ENCODE measurements at regions not wholly inside any gene's neighbourhood (a gene's known extent, or its start where the extent isn't known, plus 50 kb on each side); places are given as distances from the start of the nearest gene placed in this dataset.
A peak's percentile ranks its signal among the peaks of the same experiment; 100 is the strongest.
"Not testable (repeated sequence)": the region's sequence is repeated elsewhere in the genome, so short reads cannot be mapped to it uniquely, and the experiment has no call there.

GRCh38 chr21:33146467-33146866 lies 76.5 kb downstream of the OLIG1 start:
- H3K4me1 Mint-ChIP-seq, result no peaks in the 10 kb centered on the region
- no peak overlapping the region for H3K4me3 Mint-ChIP-seq
- ATAC-seq, result no peak
- H3K27me3 Mint-ChIP-seq, result peaks cover 73% of the 10 kb centered on the region
- no peak overlapping the region for H3K27ac Mint-ChIP-seq
- no peaks in the 10 kb centered on the region for H3K9me3 Mint-ChIP-seq
- no peaks in the 10 kb centered on the region for H3K36me3 Mint-ChIP-seq

- ATAC-seq, result no peak
- peaks cover 83% of the 10 kb centered on the region for H3K27me3 Mint-ChIP-seq
- H3K4me1 Mint-ChIP-seq, result peaks cover 7% of the 10 kb centered on the region
- H3K36me3 Mint-ChIP-seq, result no peaks in the 10 kb centered on the region
- no peak overlapping the region for H3K27ac Mint-ChIP-seq
- H3K4me3 Mint-ChIP-seq, result no peak overlapping the region
- no peaks in the 10 kb centered on the region for H3K9me3 Mint-ChIP-seq
Observed at GRCh38 chr21:33149181-33149580, 79.2 kb downstream of the OLIG1 start.

GRCh38 chr21:33150968-33151367 lies 78.8 kb upstream of the IFNAR2 start:
- H3K4me1 Mint-ChIP-seq, H3K36me3 Mint-ChIP-seq, H3K9me3 Mint-ChIP-seq, ATAC-seq, H3K27ac Mint-ChIP-seq, H3K4me3 Mint-ChIP-seq: not testable (repeated sequence)
- H3K27me3 Mint-ChIP-seq, result peaks cover 78% of the 10 kb centered on the region

GRCh38 chr21:33151941-33152731 lies 77.6 kb upstream of the IFNAR2 start:
- ATAC-seq, result no peak
- Mint-ChIP-seq H3K4me1 (peaks cover 7% of the 10 kb centered on the region), H3K27ac (no peak overlapping the region), H3K27me3 (peaks cover 77% of the 10 kb centered on the region), H3K36me3 (no peaks in the 10 kb centered on the region), H3K9me3 (no peaks in the 10 kb centered on the region), H3K4me3 (no peak overlapping the region)

GRCh38 chr21:33152732-33153130 lies 77.0 kb upstream of the IFNAR2 start:
- Mint-ChIP-seq H3K27me3 (peaks cover 80% of the 10 kb centered on the region), H3K4me3 (no peak overlapping the region), H3K4me1 (peaks cover 7% of the 10 kb centered on the region), H3K9me3 (no peaks in the 10 kb centered on the region), H3K27ac (no peak overlapping the region), H3K36me3 (no peaks in the 10 kb centered on the region)
- ATAC-seq, result no peak

GRCh38 chr21:33155005-33155404 lies 74.7 kb upstream of the IFNAR2 start:
- no peak for ATAC-seq
- Mint-ChIP-seq H3K36me3 (no peaks in the 10 kb centered on the region), H3K4me3 (no peak overlapping the region), H3K9me3 (peaks cover 6% of the 10 kb centered on the region), H3K4me1 (peaks cover 7% of the 10 kb centered on the region), H3K27me3 (peaks cover 90% of the 10 kb centered on the region), H3K27ac (no peak overlapping the region)

GRCh38 chr21:33155422-33155821 lies 74.3 kb upstream of the IFNAR2 start:
- Mint-ChIP-seq H3K27me3 (peaks cover 90% of the 10 kb centered on the region), H3K36me3 (no peaks in the 10 kb centered on the region)

GRCh38 chr21:33157303-33157702 lies 72.4 kb upstream of the IFNAR2 start:
- H3K27ac Mint-ChIP-seq, result no peak overlapping the region
- peaks cover 82% of the 10 kb centered on the region for H3K27me3 Mint-ChIP-seq
- H3K9me3 Mint-ChIP-seq, result peaks cover 6% of the 10 kb centered on the region
- H3K4me3 Mint-ChIP-seq, result no peak overlapping the region
- ATAC-seq, result no peak
- no peaks in the 10 kb centered on the region for H3K36me3 Mint-ChIP-seq
- peaks cover 2% of the 10 kb centered on the region for H3K4me1 Mint-ChIP-seq

More at GRCh38 chr21:33155422-33155821, 74.3 kb upstream of the IFNAR2 start:
- H3K27ac Mint-ChIP-seq, result no peak overlapping the region
- H3K4me3 Mint-ChIP-seq, result no peak overlapping the region
- H3K9me3 Mint-ChIP-seq, result peaks cover 6% of the 10 kb centered on the region
- H3K4me1 Mint-ChIP-seq, result peaks cover 7% of the 10 kb centered on the region
- no peak for ATAC-seq

- H3K9me3 Mint-ChIP-seq, result peaks cover 6% of the 10 kb centered on the region
- no peak overlapping the region for H3K4me3 Mint-ChIP-seq
- peaks cover 68% of the 10 kb centered on the region for H3K27me3 Mint-ChIP-seq
- no peaks in the 10 kb centered on the region for H3K4me1 Mint-ChIP-seq
- ATAC-seq, result no peak
- no peak overlapping the region for H3K27ac Mint-ChIP-seq
- no peaks in the 10 kb centered on the region for H3K36me3 Mint-ChIP-seq
Observed at GRCh38 chr21:33158654-33159053, 71.1 kb upstream of the IFNAR2 start.

GRCh38 chr21:33162436-33162951 lies 67.2 kb upstream of the IFNAR2 start:
- Mint-ChIP-seq H3K4me1 (no peaks in the 10 kb centered on the region), H3K4me3 (no peak overlapping the region), H3K9me3 (peaks cover 6% of the 10 kb centered on the region), H3K36me3 (no peaks in the 10 kb centered on the region), H3K27me3 (peaks cover 58% of the 10 kb centered on the region), H3K27ac (no peak overlapping the region)
- no peak for ATAC-seq

GRCh38 chr21:33168886-33169285 lies 60.9 kb upstream of the IFNAR2 start:
- H3K36me3 Mint-ChIP-seq, result no peaks in the 10 kb centered on the region
- peaks cover 5% of the 10 kb centered on the region for H3K9me3 Mint-ChIP-seq
- no peak overlapping the region for H3K27ac Mint-ChIP-seq
- no peak for ATAC-seq
- H3K27me3 Mint-ChIP-seq, result peaks cover 56% of the 10 kb centered on the region
- H3K4me1 Mint-ChIP-seq, result peaks cover 10% of the 10 kb centered on the region
- no peak overlapping the region for H3K4me3 Mint-ChIP-seq

GRCh38 chr21:33169359-33169758 lies 60.4 kb upstream of the IFNAR2 start:
- H3K27ac Mint-ChIP-seq, result no peak overlapping the region
- H3K36me3 Mint-ChIP-seq, result no peaks in the 10 kb centered on the region
- peak overlapping the region; percentile 11 for H3K4me3 Mint-ChIP-seq

GRCh38 chr21:33171616-33172169 lies 58.0 kb upstream of the IFNAR2 start:
- H3K9me3 Mint-ChIP-seq, result peaks cover 5% of the 10 kb centered on the region
- no peak overlapping the region for H3K4me3 Mint-ChIP-seq
- no peaks in the 10 kb centered on the region for H3K36me3 Mint-ChIP-seq
- H3K27me3 Mint-ChIP-seq, result peaks cover 43% of the 10 kb centered on the region
- peaks cover 10% of the 10 kb centered on the region for H3K4me1 Mint-ChIP-seq
- no peak overlapping the region for H3K27ac Mint-ChIP-seq
- ATAC-seq, result no peak

More at GRCh38 chr21:33169359-33169758, 60.4 kb upstream of the IFNAR2 start:
- ATAC-seq, result peak; percentile 70
- Mint-ChIP-seq H3K9me3 (peaks cover 5% of the 10 kb centered on the region), H3K4me1 (peaks cover 10% of the 10 kb centered on the region), H3K27me3 (peaks cover 56% of the 10 kb centered on the region)

GRCh38 chr21:33174756-33175155 lies 55.0 kb upstream of the IFNAR2 start:
- no peak for ATAC-seq
- Mint-ChIP-seq H3K4me3 (no peak overlapping the region), H3K27me3 (peaks cover 20% of the 10 kb centered on the region), H3K9me3 (no peaks in the 10 kb centered on the region), H3K36me3 (no peaks in the 10 kb centered on the region), H3K27ac (no peak overlapping the region), H3K4me1 (peaks cover 2% of the 10 kb centered on the region)
